Endothelial cell of umbilical vein (primary cell): ENCODE measurements at regions not wholly inside any gene's neighbourhood (a gene's known extent, or its start where the extent isn't known, plus 50 kb on each side); places are given as distances from the start of the nearest gene placed in this dataset.

Experiments used
- CTCF ChIP-seq, 2 donors: IDR thresholded peaks; 1 replicate in 1 of 2; 2 replicates in 1 of 2; pipeline ENCODE4 v1.5.1; 2011; ENCODE audit warnings: low read length in 2 of 2, mild to moderate bottlenecking in 2 of 2, moderate library complexity in 2 of 2, control low read depth in 1 of 2, inconsistent platforms in 1 of 2, low read depth in 1 of 2; ENCODE audit not compliant: insufficient read depth in 1 of 2; ENCODE audit errors: extremely low read depth in 1 of 2
- EZH2 ChIP-seq: IDR thresholded peaks from 2 replicates; pipeline ENCODE4 v1.6.1; 2012; ENCODE audit warnings: borderline replicate concordance, low read depth, mild to moderate bottlenecking, moderate library complexity, low read length, inconsistent platforms; ENCODE audit not compliant: severe bottlenecking
- GATA2 ChIP-seq: IDR thresholded peaks from 2 replicates; pipeline ENCODE4 v1.7.0; 2011; ENCODE audit warnings: low read depth, mild to moderate bottlenecking, moderate library complexity, mixed read lengths, low read length; ENCODE audit not compliant: insufficient read length, insufficient read depth
- JUN ChIP-seq: IDR thresholded peaks from 2 replicates; pipeline ENCODE4 v1.6.1; 2011; ENCODE audit warnings: borderline replicate concordance, low read depth; ENCODE audit not compliant: insufficient read length, insufficient read depth
- MAX ChIP-seq: IDR thresholded peaks from 2 replicates; pipeline ENCODE4 v1.6.1; 2011; ENCODE audit not compliant: insufficient read depth, insufficient read length
- POLR2A ChIP-seq: IDR thresholded peaks from 2 replicates; pipeline ENCODE4 v1.6.1; 2012; ENCODE audit warnings: low read depth, mild to moderate bottlenecking, control low read depth, low read length
- POLR2AphosphoS5 ChIP-seq: IDR thresholded peaks from 2 replicates; pipeline ENCODE4 v1.6.1; 2012; ENCODE audit warnings: low read depth, mild to moderate bottlenecking, control low read depth, low read length, moderate library complexity; ENCODE audit not compliant: insufficient read depth

DNA sequence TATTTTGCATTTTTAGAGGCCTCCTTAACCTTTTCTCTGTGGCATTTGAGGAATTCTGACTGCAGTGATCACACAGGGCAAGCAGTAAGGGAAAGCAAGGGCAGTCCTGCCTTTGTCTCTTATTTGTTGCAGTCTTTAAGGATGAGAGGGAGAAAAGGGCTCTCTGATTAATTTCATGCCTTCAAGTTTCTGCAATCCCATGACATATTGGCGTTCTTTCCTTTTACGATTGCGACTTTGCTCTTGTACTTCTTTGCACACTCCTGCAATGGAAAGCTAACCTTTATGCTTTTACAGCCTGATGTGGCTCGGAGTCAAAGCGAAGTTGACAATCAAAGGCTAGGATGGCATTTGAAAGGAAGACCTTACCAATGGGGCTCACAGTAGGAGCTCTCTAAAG, 698.4 kb downstream of the DNAH5 start:
- no peak for TF ChIP-seq CTCF (IDR thresholded peaks at IDR 0.05; ENCODE audit: extremely low read depth in 1 of 2, insufficient read depth in 1 of 2, low read depth in 1 of 2, low read length in 2 of 2)
- no peak for TF ChIP-seq EZH2
- TF ChIP-seq POLR2AphosphoS5 = no peak
- no peak for TF ChIP-seq MAX
- no peak for TF ChIP-seq POLR2A
- TF ChIP-seq GATA2 = no peak
- TF ChIP-seq JUN = no peak
